ENCODE measurements at regions not wholly inside any gene's neighbourhood (a gene's known extent, or its start where the extent isn't known, plus 50 kb on each side); places are given as distances from the start of the nearest gene placed in this dataset.
A peak's percentile ranks its signal among the peaks of the same experiment; 100 is the strongest.

GRCh38 chr12:48286665-48287064, 64.1 kb downstream of the ZNF641 start:
- no peak for DNase-seq (ENCODE audit: low spot score)

GRCh38 chr12:48285751-48286650, 64.7 kb downstream of the ZNF641 start:
- DNase-seq (ENCODE audit: low spot score): no peak

- no peak for DNase-seq (ENCODE audit: low spot score)
These were observed 68.9 kb downstream of the ZNF641 start for GRCh38 chr12:48281811-48282210.

- no peak for DNase-seq (ENCODE audit: low spot score)
These were observed 70.1 kb downstream of the ZNF641 start for GRCh38 chr12:48280572-48280971.

- DNase-seq (ENCODE audit: low spot score): no peak
These were observed 71.1 kb downstream of the ZNF641 start for GRCh38 chr12:48279601-48280000.

GRCh38 chr12:48279101-48279500, 71.6 kb downstream of the ZNF641 start:
- DNase-seq (ENCODE audit: low spot score): peak; percentile 45

- no peak for DNase-seq (ENCODE audit: low spot score)
These were observed 73.5 kb upstream of the OR10AD1 start for GRCh38 chr12:48276621-48277020.

GRCh38 chr12:48266826-48267225, 63.7 kb upstream of the OR10AD1 start:
- DNase-seq (ENCODE audit: low spot score): no peak

- no peak for DNase-seq (ENCODE audit: low spot score)
These were observed 62.7 kb upstream of the OR10AD1 start for GRCh38 chr12:48265777-48266176.

- DNase-seq (ENCODE audit: low spot score): no peak
These were observed 60.5 kb upstream of the OR10AD1 start for GRCh38 chr12:48263617-48264016.

- DNase-seq (ENCODE audit: low spot score): no peak
These were observed 58.7 kb upstream of the OR10AD1 start for GRCh38 chr12:48261773-48262172.
